Fibroblast of lung (primary cell): ENCODE measurements at regions not wholly inside any gene's neighbourhood (a gene's known extent, or its start where the extent isn't known, plus 50 kb on each side); places are given as distances from the start of the nearest gene placed in this dataset.

Source experiments
- DNase-seq, 2 donors: peaks; one replicate each; pipeline versions ENCODE4 v3.0.0 to v3.0.0-alpha.2; 2010; ENCODE audit warnings: low read depth in 2 of 2
- H2AFZ ChIP-seq: 2 replicates; pipeline ENCODE4 v1.5.1; 2012; ENCODE audit warnings: low read length, control low read depth, inconsistent platforms
- H3K27ac ChIP-seq: 2 replicates; pipeline ENCODE4 v1.5.1; 2011; ENCODE audit warnings: low read length, control low read depth; ENCODE audit not compliant: insufficient read depth
- H3K27me3 ChIP-seq: 2 replicates; pipeline ENCODE4 v1.5.1; 2011; ENCODE audit warnings: mild to moderate bottlenecking, low read length; ENCODE audit not compliant: control insufficient read depth, insufficient read depth
- H3K36me3 ChIP-seq: 2 replicates; pipeline ENCODE4 v1.5.1; 2011; ENCODE audit warnings: low read length; ENCODE audit not compliant: control insufficient read depth, insufficient read depth
- H3K4me1 ChIP-seq: 2 replicates; pipeline ENCODE4 v1.5.1; 2011; ENCODE audit warnings: low read length; ENCODE audit not compliant: control insufficient read depth, insufficient read depth; ENCODE audit errors: extremely low read depth
- H3K4me2 ChIP-seq: 2 replicates; pipeline ENCODE4 v1.5.1; 2011; ENCODE audit warnings: low read length, control low read depth; ENCODE audit not compliant: insufficient read depth; ENCODE audit errors: extremely low read depth
- H3K4me3 ChIP-seq, 4 experiments: fragments of 200-600 bp in 1 of 4; sonication (generic) in 1 of 4; replicated peaks in 1 of 4; 2 replicates each; pipeline ENCODE4 v1.5.1; 2011 to 2016; ENCODE audit warnings: low read length in 4 of 4, low read depth in 3 of 4, mild to moderate bottlenecking in 3 of 4, control low read depth in 2 of 4, inconsistent platforms in 1 of 4, mixed read lengths in 1 of 4; ENCODE audit not compliant: insufficient read depth in 1 of 4; ENCODE audit errors: control extremely low read depth in 1 of 4
- H3K79me2 ChIP-seq: 2 replicates; pipeline ENCODE4 v1.5.1; 2012; ENCODE audit warnings: mild to moderate bottlenecking, low read length, inconsistent platforms; ENCODE audit not compliant: control insufficient read depth, insufficient read depth
- H3K9ac ChIP-seq: 2 replicates; pipeline ENCODE4 v1.5.1; 2011; ENCODE audit warnings: mild to moderate bottlenecking, low read length, control low read depth; ENCODE audit not compliant: insufficient read depth
- H3K9me3 ChIP-seq: 2 replicates; pipeline ENCODE4 v1.5.1; 2012; ENCODE audit warnings: low read depth, low read length; ENCODE audit not compliant: control insufficient read depth, insufficient read depth
- H4K20me1 ChIP-seq: 2 replicates; pipeline ENCODE4 v1.5.1; 2011; ENCODE audit warnings: low read length; ENCODE audit not compliant: control insufficient read depth, insufficient read depth; ENCODE audit errors: extremely low read depth
- EZH2 ChIP-seq: IDR thresholded peaks from 2 replicates; pipeline ENCODE4 v1.5.1; 2012; ENCODE audit warnings: low read length, control low read depth, mild to moderate bottlenecking; ENCODE audit errors: missing control alignments
- TF ChIP-seq, protein P1 (sequence below), 2 donors: IDR thresholded peaks in 1 of 2; conservative IDR thresholded peaks in 1 of 2; 1 replicate in 1 of 2; 2 replicates in 1 of 2; pipeline ENCODE4 v1.5.1; 2011 to 2012; ENCODE audit warnings: low read length in 2 of 2, control low read depth in 1 of 2, inconsistent platforms in 1 of 2, low read depth in 1 of 2, mild to moderate bottlenecking in 1 of 2

GRCh38 chr11:130608287-130608686 is 159.8 kb downstream of the ADAMTS15 start:
- Histone ChIP-seq H3K79me2 (no peaks in the 10 kb centered on the region), H3K4me3 (no peak overlapping the region), H3K36me3 (no peaks in the 10 kb centered on the region), H2AFZ (no peak overlapping the region), H3K9me3 (no peaks in the 10 kb centered on the region), H3K9ac (no peak overlapping the region), H3K4me2 (no peak overlapping the region), H3K4me1 (peaks cover 12% of the 10 kb centered on the region), H3K27me3 (no peaks in the 10 kb centered on the region), H4K20me1 (no peaks in the 10 kb centered on the region), H3K27ac (no peak overlapping the region)
- DNase-seq = no peak
- TF ChIP-seq, protein P1, sequence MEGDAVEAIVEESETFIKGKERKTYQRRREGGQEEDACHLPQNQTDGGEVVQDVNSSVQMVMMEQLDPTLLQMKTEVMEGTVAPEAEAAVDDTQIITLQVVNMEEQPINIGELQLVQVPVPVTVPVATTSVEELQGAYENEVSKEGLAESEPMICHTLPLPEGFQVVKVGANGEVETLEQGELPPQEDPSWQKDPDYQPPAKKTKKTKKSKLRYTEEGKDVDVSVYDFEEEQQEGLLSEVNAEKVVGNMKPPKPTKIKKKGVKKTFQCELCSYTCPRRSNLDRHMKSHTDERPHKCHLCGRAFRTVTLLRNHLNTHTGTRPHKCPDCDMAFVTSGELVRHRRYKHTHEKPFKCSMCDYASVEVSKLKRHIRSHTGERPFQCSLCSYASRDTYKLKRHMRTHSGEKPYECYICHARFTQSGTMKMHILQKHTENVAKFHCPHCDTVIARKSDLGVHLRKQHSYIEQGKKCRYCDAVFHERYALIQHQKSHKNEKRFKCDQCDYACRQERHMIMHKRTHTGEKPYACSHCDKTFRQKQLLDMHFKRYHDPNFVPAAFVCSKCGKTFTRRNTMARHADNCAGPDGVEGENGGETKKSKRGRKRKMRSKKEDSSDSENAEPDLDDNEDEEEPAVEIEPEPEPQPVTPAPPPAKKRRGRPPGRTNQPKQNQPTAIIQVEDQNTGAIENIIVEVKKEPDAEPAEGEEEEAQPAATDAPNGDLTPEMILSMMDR (conservative IDR thresholded peaks at IDR 0.05 in 1 of 2, IDR thresholded peaks at IDR 0.05 in 1 of 2; ENCODE audit: low read depth in 1 of 2, low read length in 2 of 2) = no peak
- TF ChIP-seq EZH2 = no peak

DNA sequence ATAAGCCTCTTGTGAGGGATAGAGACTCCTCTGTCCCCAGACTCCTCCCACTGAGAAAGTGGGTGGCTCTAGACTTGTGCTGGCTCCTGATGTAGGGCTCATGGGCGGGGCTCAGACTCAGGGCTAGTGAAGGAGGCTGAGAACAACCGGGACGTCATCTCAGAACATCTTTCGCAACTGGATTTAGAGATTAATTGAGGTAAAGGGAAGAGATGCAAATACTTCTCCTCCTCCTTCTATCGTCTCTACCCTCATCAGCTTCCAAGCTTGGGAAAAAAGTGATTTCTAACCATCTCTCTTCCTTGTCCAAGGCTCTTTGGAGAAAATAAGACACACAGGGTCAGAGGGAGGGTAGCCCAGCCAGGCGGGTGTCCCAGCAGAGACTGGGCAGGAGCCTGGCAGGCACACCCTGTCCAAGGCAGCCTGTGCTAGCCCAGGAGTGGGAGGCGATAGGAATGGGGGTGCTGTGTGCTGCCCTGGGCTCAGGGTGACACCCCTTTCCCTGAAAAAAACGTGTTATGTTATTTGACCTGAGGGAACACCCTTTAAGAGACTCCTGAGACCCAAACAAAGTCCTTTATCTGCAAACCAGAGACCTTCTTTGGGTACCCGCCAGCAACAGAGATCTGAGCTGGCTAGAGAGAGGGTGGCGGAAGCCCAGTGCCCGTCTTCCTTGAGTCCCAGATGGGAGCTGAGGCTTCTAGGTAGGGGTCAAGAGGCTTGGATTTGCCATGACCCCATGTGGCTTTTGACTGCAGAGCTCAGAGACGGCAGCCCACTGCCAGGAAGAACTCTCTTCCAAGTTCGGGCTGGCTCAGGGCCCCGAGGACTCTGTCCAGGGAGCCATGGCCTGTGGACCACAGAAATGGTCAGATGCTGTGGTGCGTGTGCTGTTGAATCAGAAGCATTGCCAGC is 160.9 kb downstream of the ADAMTS15 start:
- no peak overlapping the region for H3K9ac ChIP-seq
- H3K79me2 ChIP-seq = no peaks in the 10 kb centered on the region
- peaks cover 12% of the 10 kb centered on the region for H3K4me1 ChIP-seq
- H3K4me2 ChIP-seq = no peak overlapping the region
- no peak overlapping the region for H3K4me3 ChIP-seq
- no peaks in the 10 kb centered on the region for H3K36me3 ChIP-seq
- no peak overlapping the region for H3K27ac ChIP-seq
- TF ChIP-seq EZH2 = no peak
- H3K27me3 ChIP-seq = no peaks in the 10 kb centered on the region
- peak in 1 of 2 donors; percentile 90 for DNase-seq
- no peak overlapping the region for H2AFZ ChIP-seq
- H4K20me1 ChIP-seq = no peaks in the 10 kb centered on the region
- no peaks in the 10 kb centered on the region for H3K9me3 ChIP-seq

- Histone ChIP-seq H3K4me2 (no peak overlapping the region), H3K27ac (peak overlapping the region; percentile 63), H3K4me3 (no peak overlapping the region), H3K4me1 (peaks cover 10% of the 10 kb centered on the region), H3K36me3 (no peaks in the 10 kb centered on the region), H4K20me1 (no peaks in the 10 kb centered on the region), H3K9ac (no peak overlapping the region), H3K79me2 (no peaks in the 10 kb centered on the region), H3K9me3 (no peaks in the 10 kb centered on the region), H3K27me3 (no peaks in the 10 kb centered on the region), H2AFZ (no peak overlapping the region)
- DNase-seq = peak; percentile 70 to 87
- TF ChIP-seq, protein P1 (conservative IDR thresholded peaks at IDR 0.05 in 1 of 2, IDR thresholded peaks at IDR 0.05 in 1 of 2; ENCODE audit: low read depth in 1 of 2, low read length in 2 of 2) = no peak
- TF ChIP-seq EZH2 = no peak
These were observed 163.4 kb downstream of the ADAMTS15 start for GRCh38 chr11:130611791-130612251.
